Motor neuron (in vitro differentiated cells): ENCODE measurements at regions not wholly inside any gene's neighbourhood (a gene's known extent, or its start where the extent isn't known, plus 50 kb on each side); places are given as distances from the start of the nearest gene placed in this dataset.
"Not testable (repeated sequence)": the region's sequence is repeated elsewhere in the genome, so short reads cannot be mapped to it uniquely, and the experiment has no call there.

ENCODE experiments used
- ATAC-seq, 8 experiments: fragments of 200-7000 bp; cut with Tn5 transposase; replicated peaks in 6 of 8; 2 replicates each; pipeline ENCODE4 v1.8.0; 2021; ENCODE audit warnings: mild to moderate bottlenecking in 8 of 8, moderate library complexity in 8 of 8
- H3K27ac ChIP-seq, 2 donors: fragments of 250-450 bp; sonication (Bioruptor Pico); 2 replicates each; pipeline ENCODE4 v1.9.0; 2021; ENCODE audit warnings: antibody characterized with exemption in 2 of 2, mild to moderate bottlenecking in 2 of 2, moderate library complexity in 1 of 2
- H3K4me1 ChIP-seq, 2 donors: fragments of 250-450 bp; sonication (Bioruptor Pico); replicated peaks in 1 of 2; 2 replicates each; pipeline ENCODE4 v1.6.1; 2021; ENCODE audit warnings: antibody characterized with exemption in 2 of 2, mild to moderate bottlenecking in 2 of 2, moderate library complexity in 1 of 2
- H3K4me3 ChIP-seq, 5 donors: fragments of 250-450 bp; sonication (Bioruptor Pico); 2 replicates each; pipeline ENCODE4 v1.9.0; 2021; ENCODE audit warnings: antibody characterized with exemption in 5 of 5, mild to moderate bottlenecking in 5 of 5, moderate library complexity in 4 of 5
- WGBS, 10 experiments: fragments of 450-650 bp; shearing (Covaris generic); methylation state at CpG; one replicate each; pipeline ENCODE4 v1.0.0; 2022; 5-methylcytosine and 5-hydroxymethylcytosine counted together
- in situ Hi-C, 9 experiments: fragments of 400-800 bp; cut with MboI; loops; one replicate each; pipeline ENCODE4 v1.15.0; 2021; ENCODE audit warnings: low sequenced_read_pairs in 9 of 9, low pct_unique_long_range_greater_than_20kb in 2 of 9; ENCODE audit not compliant: unreplicated experiment in 9 of 9

DNA sequence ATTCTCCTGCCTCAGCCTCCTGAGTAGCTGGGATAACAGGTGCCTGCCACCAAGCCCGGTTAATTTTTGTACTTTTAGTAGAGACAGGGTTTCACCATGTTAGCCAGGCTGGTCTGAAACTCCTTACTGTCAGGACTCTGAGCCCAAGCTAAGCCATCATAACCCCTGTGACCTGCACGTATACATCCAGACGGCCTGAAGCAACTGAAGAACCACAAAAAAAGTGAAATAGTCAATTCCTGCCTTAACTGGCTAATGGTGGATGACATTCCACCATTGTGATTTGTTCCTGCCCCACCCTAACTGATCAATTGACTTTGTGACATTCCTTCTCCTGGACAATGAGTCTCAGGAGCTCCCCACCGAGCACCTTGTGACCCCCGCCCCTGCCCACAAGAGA lies 69.9 kb upstream of the ADGRL1 start:
- ATAC-seq, H3K4me3 ChIP-seq, in situ Hi-C loops, H3K27ac ChIP-seq, H3K4me1 ChIP-seq: not testable (repeated sequence)
- WGBS, 10 experiments: 33 to 100% (median 87%) methylated on average over 1 to 3 of the region's 5 CpGs; no CpG with 5 or more reads in 6 of the 10 experiments

GRCh38 chr19:14272623-14273022 lies 66.7 kb upstream of the ADGRL1 start:
- in situ Hi-C loops: no loop called here
- ATAC-seq: no peak
- no peaks in the 10 kb centered on the region for H3K4me1 ChIP-seq
- no peak overlapping the region for H3K4me3 ChIP-seq
- no peak overlapping the region for H3K27ac ChIP-seq
- WGBS, 10 experiments: 37 to 100% (median 82%) methylated on average over 1 to 4 of the region's 4 CpGs; no CpG with 5 or more reads in 2 of the 10 experiments

GRCh38 chr19:14271840-14272239 lies 65.9 kb upstream of the ADGRL1 start:
- in situ Hi-C loops: no loop called here
- ATAC-seq: no peak
- no peak overlapping the region for H3K27ac ChIP-seq
- no peaks in the 10 kb centered on the region for H3K4me1 ChIP-seq
- no peak overlapping the region for H3K4me3 ChIP-seq
- 100% methylated on average over 1 of the region's 1 CpG; no CpG with 5 or more reads in 9 of the 10 experiments for WGBS, 10 experiments

GRCh38 chr19:14270557-14270956 lies 64.6 kb upstream of the ADGRL1 start:
- H3K4me1 ChIP-seq, H3K4me3 ChIP-seq, in situ Hi-C loops, H3K27ac ChIP-seq: not testable (repeated sequence)
- 79 to 100% (median 93%) methylated on average over 2 of the region's 4 CpGs; no CpG with 5 or more reads in 5 of the 10 experiments for WGBS, 10 experiments
- ATAC-seq: peak in 3 of 8 experiments; percentile 12 to 48 (median 33)

- Histone ChIP-seq H3K27ac (no peak overlapping the region), H3K4me3 (no peak overlapping the region), H3K4me1 (peaks cover 9 to 11% of the 10 kb centered on the region in 2 donors)
- in situ Hi-C loops: no loop called here
- 0 to 100% (median 46%) methylated on average over 1 to 4 of the region's 6 CpGs; no CpG with 5 or more reads in 7 of the 10 experiments for WGBS, 10 experiments
- no peak for ATAC-seq
These were observed 61.3 kb upstream of the ADGRL1 start for GRCh38 chr19:14267224-14267741.

- H3K27ac ChIP-seq, H3K4me3 ChIP-seq, ATAC-seq: not testable (repeated sequence)
These were observed 60.2 kb upstream of the ADGRL1 start for GRCh38 chr19:14266208-14266607.

DNA sequence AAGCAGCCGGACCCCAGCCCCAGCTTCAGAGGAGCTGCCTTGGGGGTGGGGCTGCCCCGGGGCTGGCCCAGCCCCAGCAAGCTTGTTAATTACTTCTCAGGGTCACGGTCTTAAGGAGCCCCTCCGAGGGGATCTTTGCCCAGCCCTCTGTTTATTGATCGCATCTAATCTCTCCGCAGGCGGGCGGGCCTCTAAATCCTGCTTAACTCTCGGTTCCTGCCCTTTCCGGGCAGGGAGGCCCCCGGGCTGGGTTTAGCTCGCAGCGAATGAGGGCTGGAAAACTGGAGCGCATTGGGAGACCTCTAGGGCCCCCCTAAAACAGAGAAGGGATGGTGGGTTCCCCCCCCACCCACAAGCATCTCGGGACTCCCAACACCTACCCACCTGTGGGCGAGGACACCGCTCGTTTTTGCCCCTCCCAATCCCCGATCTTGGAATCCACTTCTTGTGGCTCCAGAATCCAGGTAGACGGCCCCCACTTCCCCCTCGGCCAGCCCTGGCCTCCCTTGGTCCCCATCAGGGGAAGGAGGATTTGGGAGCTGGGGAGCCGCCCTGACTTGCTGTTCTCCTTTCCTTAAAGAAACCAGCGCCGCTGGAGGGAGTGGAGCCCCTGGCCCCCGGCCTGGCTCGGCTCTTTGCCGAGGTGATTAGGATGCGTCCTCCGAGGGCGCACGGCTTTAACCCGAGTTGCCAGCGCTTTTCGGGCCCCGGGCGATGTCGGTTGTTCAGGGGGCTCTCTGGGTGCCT lies 59.5 kb upstream of the ADGRL1 start:
- Histone ChIP-seq H3K4me1 (peaks cover 9 to 11% of the 10 kb centered on the region in 2 donors), H3K27ac (no peak overlapping the region), H3K4me3 (peak overlapping the region in 1 of 5 donors; percentile 9)
- 0 to 19% (median 4%) methylated on average over 1 to 10 of the region's 37 CpGs; no CpG with 5 or more reads in 5 of the 10 experiments for WGBS, 10 experiments
- in situ Hi-C loops: no loop called here
- peak in 7 of 8 experiments; percentile 47 to 80 (median 74) for ATAC-seq

More at GRCh38 chr19:14266208-14266607, 60.2 kb upstream of the ADGRL1 start:
- WGBS, 10 experiments: 19 to 88% (median 58%) methylated on average over 1 to 3 of the region's 4 CpGs; no CpG with 5 or more reads in 4 of the 10 experiments
- peaks cover 9 to 11% of the 10 kb centered on the region in 2 donors for H3K4me1 ChIP-seq
- in situ Hi-C loops: not testable (repeated sequence)

- peak in 1 of 8 experiments; percentile 2 for ATAC-seq
- WGBS, 10 experiments: 57 to 100% (median 90%) methylated on average over 1 to 2 of the region's 7 CpGs; no CpG with 5 or more reads in 5 of the 10 experiments
- in situ Hi-C loops, H3K27ac ChIP-seq, H3K4me3 ChIP-seq, H3K4me1 ChIP-seq: not testable (repeated sequence)
These were observed 50.1 kb upstream of the ADGRL1 start for GRCh38 chr19:14255902-14256649.
